Neuron (in vitro differentiated cells): ENCODE measurements at regions not wholly inside any gene's neighbourhood (a gene's known extent, or its start where the extent isn't known, plus 50 kb on each side); places are given as distances from the start of the nearest gene placed in this dataset.

ENCODE experiments used
- H2AFZ ChIP-seq: one replicate; pipeline ENCODE4 v1.6.1; 2013; ENCODE audit warnings: low read depth, mild to moderate bottlenecking, inconsistent platforms, low read length, moderate library complexity
- H3K27me3 ChIP-seq: one replicate; pipeline ENCODE4 v1.6.1; 2013; ENCODE audit warnings: low read length; ENCODE audit not compliant: insufficient read depth
- H3K36me3 ChIP-seq: one replicate; pipeline ENCODE4 v1.6.1; 2013; ENCODE audit warnings: low read length; ENCODE audit not compliant: insufficient read depth
- H3K4me1 ChIP-seq: one replicate; pipeline ENCODE4 v1.6.1; 2013; ENCODE audit warnings: low read length; ENCODE audit not compliant: insufficient read depth
- H3K4me3 ChIP-seq: 2 replicates; pipeline ENCODE4 v1.5.1; 2013; ENCODE audit warnings: mild to moderate bottlenecking, low read length, moderate library complexity
- H3K9me3 ChIP-seq: one replicate; pipeline ENCODE4 v1.6.1; 2013; ENCODE audit warnings: low read length

DNA sequence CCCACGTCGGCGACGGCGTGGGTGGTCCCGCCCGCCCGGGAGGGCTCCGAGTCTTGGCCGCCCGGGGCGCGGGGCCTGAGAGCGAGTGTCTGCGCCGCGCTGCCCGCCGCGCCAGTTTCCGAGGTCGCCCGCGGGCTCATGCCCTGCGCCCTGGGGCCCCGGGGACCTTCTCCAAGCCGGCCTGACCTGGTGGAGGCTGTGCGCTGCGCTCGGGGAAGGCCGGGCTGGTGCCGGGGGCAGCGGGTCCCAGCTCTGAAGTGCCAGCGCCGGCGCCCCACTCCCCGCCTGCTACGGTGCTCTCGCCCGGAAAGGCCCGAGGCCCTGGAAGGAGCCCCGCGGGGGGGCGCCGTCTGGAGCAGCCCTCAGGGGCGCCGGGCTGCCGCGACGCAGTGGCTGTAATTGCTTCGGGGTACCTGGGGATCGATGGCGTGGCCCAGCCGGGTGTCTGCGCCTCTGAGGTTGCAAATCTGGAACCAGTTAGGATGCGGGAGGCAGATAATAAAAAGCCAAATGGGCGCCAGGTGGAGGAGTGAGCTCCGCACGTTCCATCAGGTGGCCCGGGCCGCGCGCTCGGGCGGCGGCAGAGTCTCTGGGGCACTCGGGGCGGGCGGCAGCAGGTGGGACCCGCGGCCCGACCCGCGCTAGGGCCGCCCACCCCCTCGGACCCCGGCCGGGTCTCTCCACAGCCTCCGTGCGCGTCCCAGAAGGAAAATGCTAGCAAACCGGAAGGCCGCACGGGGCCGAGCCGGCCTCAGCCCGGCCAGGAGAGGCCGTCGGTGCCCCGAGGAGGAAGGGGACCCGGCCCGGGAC lies 102.3 kb upstream of the DIO3 start:
- Histone ChIP-seq H3K27me3 (peaks cover 5% of the 10 kb centered on the region), H3K4me1 (peaks cover 18% of the 10 kb centered on the region), H3K9me3 (peaks cover 4% of the 10 kb centered on the region), H2AFZ (no peak overlapping the region), H3K36me3 (no peaks in the 10 kb centered on the region), H3K4me3 (no peak overlapping the region)

DNA sequence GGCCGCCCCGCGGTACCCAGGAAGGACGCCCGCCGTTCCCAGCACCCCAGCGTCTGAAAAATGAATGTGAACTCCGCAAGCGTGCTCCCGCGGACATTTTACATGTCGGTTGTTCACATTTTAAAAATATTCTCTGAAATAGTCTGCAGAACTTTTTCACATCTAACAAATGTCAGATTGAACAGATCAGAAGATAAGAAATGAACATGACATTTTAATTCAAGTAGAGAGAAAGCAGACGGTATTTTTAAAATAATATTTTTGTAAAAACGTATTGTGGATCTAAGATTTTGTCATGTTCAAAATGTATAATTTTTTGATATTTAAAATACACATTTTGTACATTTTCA lies 101.8 kb upstream of the DIO3 start:
- H3K9me3 ChIP-seq = peaks cover 4% of the 10 kb centered on the region
- H3K27me3 ChIP-seq = peaks cover 5% of the 10 kb centered on the region
- H3K4me3 ChIP-seq = no peak overlapping the region
- no peaks in the 10 kb centered on the region for H3K36me3 ChIP-seq
- H3K4me1 ChIP-seq = peaks cover 18% of the 10 kb centered on the region
- no peak overlapping the region for H2AFZ ChIP-seq

DNA sequence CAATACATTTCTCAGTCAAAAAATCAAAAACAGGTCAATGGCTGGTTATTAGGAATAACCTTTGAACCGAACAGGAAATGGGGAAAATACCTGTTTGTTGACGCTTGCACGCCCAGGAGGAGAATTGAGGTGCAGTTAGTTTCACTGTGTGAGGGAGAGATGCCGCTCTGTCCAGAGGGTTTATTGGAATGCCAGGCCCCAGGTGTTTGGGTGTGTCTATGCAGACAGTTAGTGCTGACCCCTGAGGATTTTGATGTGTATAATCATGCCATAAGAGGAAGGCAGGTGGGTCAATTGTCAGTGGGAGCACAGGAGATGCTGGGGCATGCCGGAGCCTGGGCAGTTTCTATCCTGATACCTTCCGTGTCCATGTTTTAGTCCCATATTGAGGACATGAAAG lies 100.8 kb upstream of the DIO3 start:
- Histone ChIP-seq H2AFZ (no peak overlapping the region), H3K36me3 (no peaks in the 10 kb centered on the region), H3K27me3 (peaks cover 2% of the 10 kb centered on the region), H3K4me3 (no peak overlapping the region), H3K4me1 (peaks cover 15% of the 10 kb centered on the region), H3K9me3 (peaks cover 4% of the 10 kb centered on the region)

DNA sequence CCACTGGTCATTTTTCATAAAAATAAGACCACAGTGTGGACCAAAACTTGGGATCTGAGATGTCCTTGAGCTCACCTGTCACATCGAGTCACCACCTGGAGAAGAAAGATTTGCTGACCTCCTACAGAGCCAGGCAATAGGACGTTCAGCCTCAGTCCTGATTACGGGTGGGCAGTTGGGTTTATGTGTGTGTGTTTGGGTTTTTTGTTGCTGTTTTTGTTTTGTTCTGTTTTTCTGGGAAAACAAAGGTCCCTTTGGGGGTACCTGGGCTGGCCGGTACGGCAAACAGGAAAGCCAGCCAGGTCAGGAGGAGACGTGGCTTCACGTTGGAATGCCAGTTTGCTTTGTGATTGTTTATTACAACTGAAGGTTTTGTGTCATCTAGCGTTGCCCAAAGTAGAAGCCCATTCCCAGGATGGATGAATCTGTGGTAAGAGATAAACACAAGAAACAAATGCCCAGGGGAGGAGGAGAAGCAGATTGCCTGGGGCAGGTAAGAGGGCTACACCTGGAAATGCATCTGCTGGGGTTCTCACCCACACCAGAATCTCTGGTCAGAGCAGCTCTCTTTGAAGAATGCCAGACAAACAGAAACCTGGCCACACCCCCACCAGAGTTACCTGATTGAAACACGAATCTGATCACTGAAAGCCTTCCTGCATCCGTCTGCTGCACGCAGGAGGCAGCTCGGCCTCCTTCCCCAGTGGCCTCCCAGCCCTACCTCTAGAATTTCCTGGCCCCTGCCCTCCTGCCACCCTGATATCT lies 100.1 kb upstream of the DIO3 start:
- Histone ChIP-seq H3K27me3 (no peaks in the 10 kb centered on the region), H3K36me3 (no peaks in the 10 kb centered on the region), H3K9me3 (peaks cover 4% of the 10 kb centered on the region), H3K4me3 (no peak overlapping the region), H2AFZ (no peak overlapping the region), H3K4me1 (peaks cover 9% of the 10 kb centered on the region)

DNA sequence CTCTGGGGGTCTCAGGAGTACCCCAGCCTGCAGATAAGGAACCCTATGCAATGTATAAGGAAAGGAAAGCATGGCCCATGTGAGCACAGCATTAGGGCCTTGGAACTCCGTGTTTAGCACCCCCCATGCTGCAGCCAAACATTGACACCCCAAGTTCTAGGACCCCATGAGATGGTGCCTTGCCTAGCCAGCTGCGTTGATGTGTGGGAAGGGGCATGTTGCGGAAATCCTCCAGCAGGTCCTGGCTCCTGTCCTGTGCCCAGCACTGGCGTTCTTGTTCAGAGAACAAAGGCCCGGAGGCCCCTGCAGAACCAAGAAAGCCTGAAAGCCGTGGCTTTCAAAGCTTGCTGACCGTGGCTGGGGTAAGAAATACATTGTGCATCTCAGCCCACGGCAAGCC lies 99.4 kb upstream of the DIO3 start:
- no peaks in the 10 kb centered on the region for H3K36me3 ChIP-seq
- no peak overlapping the region for H2AFZ ChIP-seq
- H3K4me1 ChIP-seq = peaks cover 1% of the 10 kb centered on the region
- H3K4me3 ChIP-seq = no peak overlapping the region
- no peaks in the 10 kb centered on the region for H3K27me3 ChIP-seq
- peaks cover 4% of the 10 kb centered on the region for H3K9me3 ChIP-seq

DNA sequence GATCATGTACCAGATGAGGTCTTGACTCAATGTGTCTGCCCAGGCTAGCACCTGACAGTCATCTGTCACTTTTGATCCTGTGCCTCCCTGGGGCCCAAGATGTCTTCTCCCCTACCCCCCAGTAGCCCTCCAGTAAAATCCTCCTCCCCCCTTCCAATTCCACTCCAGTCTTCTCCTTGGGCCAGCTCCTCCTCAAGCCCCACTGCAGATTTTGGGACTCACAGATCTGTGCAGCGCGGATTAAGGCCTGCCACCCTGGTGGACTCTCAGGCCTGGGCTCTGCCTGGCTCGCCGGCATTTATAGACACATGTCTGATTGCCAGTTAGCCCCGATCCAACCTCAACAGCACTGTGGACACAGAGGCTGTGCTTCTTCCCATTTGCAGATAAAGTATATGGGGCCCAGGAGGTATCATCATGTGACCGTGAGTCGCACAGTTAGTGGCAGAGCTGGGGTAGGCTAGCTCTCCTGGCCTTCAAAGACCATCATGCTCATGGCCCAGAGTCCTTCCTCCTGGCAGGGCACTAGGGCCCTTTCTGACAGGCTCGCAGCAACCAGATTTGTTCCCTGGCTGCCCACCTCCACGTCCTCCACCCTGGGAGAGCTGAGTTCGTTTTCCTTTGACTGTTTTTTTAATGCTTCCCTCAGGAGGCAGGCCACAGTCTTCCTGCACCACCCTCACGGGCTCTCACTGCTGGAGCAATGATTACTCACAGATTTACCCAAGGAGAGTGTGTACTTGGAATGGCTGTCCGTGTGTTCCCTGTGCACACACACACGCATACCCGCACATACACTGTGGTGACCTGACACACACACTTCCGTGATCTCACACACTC lies 98.3 kb upstream of the DIO3 start:
- H3K4me1 ChIP-seq = no peaks in the 10 kb centered on the region
- no peaks in the 10 kb centered on the region for H3K27me3 ChIP-seq
- no peak overlapping the region for H3K4me3 ChIP-seq
- no peak overlapping the region for H2AFZ ChIP-seq
- peaks cover 4% of the 10 kb centered on the region for H3K9me3 ChIP-seq
- H3K36me3 ChIP-seq = no peaks in the 10 kb centered on the region

DNA sequence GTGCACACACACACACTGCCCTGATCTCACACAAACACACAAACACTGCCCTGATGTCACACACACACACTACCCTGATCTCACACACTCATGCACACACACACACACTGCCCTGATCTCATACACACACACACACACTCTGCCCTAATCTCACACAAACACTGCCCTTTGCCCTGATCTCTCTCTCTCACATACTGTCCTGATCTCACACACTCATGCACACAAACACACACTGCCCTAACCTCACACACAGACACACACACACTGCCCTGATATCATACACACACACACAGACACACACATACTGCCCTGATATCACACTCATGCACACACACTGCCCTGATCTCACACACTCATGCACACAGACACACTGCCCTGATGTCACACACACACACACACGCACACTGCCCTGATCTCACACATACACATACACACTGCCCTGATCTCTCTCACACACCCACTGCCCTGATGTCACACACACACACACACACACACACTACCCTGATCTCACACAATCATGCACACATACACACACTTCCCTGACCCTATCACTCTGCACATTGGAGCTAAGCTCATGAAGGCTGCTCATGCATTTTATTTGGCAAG lies 97.6 kb upstream of the DIO3 start:
- Histone ChIP-seq H3K4me1 (no peaks in the 10 kb centered on the region), H3K27me3 (no peaks in the 10 kb centered on the region), H3K9me3 (peaks cover 4% of the 10 kb centered on the region), H2AFZ (no peak overlapping the region), H3K4me3 (no peak overlapping the region), H3K36me3 (no peaks in the 10 kb centered on the region)

DNA sequence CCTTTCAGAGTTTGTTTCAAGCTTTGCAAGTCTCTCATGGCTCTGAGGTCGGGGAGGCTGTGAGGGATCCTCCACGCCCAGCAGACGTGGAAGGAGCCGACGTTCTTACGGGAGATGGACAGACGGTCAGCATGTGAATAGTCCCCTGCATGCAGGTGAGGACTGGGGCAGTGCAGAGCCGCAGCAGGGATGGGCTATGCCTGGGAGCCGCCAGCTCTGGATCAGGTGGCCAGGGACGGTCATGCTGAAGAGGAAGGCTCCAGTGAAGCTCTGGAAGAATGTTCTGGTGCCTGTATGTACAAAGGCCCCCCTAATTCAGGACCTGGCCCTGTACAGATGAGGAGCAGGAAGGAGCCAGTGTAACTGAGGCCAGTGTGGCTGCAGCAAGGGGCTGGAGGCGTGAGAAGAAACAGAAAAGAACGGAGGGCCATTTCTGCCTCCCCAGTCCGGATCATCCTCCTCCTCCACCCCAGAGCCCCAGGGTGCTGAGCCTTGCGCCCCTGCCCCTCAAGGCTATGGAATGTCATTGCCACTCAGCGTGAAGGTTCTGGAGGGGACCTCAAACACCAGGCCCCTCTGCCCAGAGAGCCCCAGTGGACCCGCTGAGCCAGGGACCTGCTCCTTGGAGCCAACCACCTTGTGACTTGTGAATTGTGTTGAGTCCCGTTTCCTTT lies 96.8 kb upstream of the DIO3 start:
- H3K27me3 ChIP-seq = no peaks in the 10 kb centered on the region

DNA sequence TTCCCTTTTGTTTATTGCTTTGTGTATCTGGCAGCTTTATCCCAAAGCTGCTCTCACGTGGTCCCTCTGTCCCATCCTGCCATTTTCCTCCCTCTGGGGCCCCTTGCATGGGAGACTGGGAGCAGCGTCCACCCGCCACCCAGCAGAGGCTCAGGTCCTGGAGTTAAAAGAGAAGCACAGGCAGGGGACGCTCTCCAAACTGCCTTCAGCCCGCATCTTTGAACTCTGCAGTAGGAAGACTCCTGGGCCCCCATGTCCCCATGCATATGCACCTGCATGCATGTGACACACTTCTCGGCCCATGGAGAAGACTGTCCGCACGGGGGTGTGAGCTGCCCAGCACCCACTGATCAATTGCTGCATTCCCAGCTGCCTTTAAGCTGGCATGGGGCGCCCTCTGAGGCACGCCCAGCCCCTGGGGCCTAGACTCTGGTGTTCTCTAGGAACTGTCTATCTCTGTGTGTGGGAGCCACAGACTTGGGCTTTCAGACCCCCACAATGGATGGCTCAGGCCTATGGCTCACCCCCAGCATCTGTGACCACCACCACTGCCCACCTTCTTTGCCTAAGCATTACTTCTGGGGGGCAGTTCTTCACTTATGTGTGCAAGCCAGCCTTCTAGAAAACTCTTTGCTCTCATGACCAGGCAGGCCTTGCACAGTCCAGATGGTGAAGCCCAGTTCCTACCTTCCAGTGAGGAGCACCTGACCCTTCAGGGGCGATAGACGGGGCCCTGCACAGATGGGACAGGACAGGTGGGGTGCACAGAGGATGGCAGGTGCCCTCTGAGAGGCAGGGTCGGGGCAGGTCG lies 96.1 kb upstream of the DIO3 start:
- H3K36me3 ChIP-seq = no peaks in the 10 kb centered on the region
- H3K27me3 ChIP-seq = no peaks in the 10 kb centered on the region
- H3K9me3 ChIP-seq = peaks cover 4% of the 10 kb centered on the region
- no peak overlapping the region for H2AFZ ChIP-seq
- H3K4me3 ChIP-seq = no peak overlapping the region
- peaks cover 9% of the 10 kb centered on the region for H3K4me1 ChIP-seq

More for the DNA sequence above, 96.8 kb upstream of the DIO3 start:
- H3K36me3 ChIP-seq = no peaks in the 10 kb centered on the region
- H2AFZ ChIP-seq = no peak overlapping the region
- peaks cover 3% of the 10 kb centered on the region for H3K4me1 ChIP-seq
- H3K4me3 ChIP-seq = no peak overlapping the region
- peaks cover 4% of the 10 kb centered on the region for H3K9me3 ChIP-seq

DNA sequence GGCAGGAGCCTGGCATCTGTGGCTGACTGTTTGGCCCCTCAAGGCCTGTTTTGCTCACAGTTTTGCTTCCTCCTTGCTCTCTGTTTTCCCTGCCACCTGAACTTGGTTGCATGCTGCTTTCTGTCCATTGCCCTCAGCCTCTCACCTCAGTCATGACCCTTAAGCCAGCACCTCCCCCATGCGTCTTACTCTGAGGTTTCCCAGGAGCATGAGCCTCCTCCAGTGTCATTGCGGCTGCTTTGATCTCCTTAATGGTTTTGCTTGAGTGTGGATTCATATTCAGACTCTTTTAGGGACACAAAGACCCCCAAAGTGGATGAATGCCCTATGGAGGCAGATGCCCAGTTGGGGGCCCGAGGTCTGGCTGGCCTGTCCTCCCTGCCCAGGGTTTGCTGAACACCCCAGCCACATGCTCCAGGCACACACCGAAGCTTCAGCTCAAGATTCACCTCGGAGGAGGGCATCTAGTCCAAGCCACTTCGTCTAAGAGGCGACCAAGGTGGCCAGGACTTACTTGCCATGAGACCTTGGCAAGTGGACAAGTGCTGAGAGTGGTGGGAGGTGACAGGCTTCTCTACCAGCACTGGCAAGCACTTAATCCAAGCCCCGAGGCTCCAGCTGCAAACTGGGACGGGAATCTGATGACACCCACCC lies 95.4 kb upstream of the DIO3 start:
- H3K27me3 ChIP-seq = no peaks in the 10 kb centered on the region

DNA sequence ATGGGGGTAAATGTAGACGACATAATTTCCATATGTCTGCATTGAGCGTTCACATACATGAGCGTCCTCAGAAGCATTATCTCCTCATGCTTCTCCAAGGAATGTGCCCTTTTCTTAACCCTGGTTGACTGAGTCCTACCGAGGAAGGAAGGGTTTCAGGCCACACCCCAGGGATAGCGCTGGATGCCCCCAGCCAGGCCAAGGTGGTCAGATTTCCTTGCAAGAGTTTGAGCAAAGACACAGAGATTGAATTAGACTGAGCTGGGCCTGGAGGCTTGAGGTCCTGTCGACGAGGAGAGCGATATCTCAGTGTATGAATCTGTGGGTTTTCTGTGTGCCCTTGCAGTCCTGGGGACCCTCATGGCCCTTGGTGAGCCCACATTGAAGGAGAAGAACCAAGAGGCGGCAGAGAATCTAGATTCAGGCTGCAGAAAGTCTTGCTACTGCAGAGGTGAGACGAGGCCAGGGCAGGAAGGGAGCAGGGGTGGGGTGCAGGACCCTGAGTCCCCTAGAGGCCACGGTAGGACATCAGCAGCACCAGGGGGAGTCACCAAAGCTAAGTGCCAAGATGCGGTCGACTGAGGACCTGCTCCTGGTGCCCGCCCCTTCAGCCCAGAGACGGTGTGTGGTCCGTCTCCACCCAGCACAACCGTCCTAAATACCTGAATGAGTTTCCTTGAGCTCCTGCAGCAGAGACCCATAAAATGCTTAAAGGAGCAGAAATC lies 94.7 kb upstream of the DIO3 start:
- H3K36me3 ChIP-seq = no peaks in the 10 kb centered on the region
- no peaks in the 10 kb centered on the region for H3K27me3 ChIP-seq
- no peaks in the 10 kb centered on the region for H3K9me3 ChIP-seq
- H3K4me1 ChIP-seq = peaks cover 12% of the 10 kb centered on the region
- H2AFZ ChIP-seq = no peak overlapping the region
- no peak overlapping the region for H3K4me3 ChIP-seq

More for the DNA sequence above, 95.4 kb upstream of the DIO3 start:
- no peaks in the 10 kb centered on the region for H3K9me3 ChIP-seq
- H2AFZ ChIP-seq = no peak overlapping the region
- peaks cover 12% of the 10 kb centered on the region for H3K4me1 ChIP-seq
- H3K36me3 ChIP-seq = no peaks in the 10 kb centered on the region
- H3K4me3 ChIP-seq = no peak overlapping the region
